ENCODE measurements at regions not wholly inside any gene's neighbourhood (a gene's known extent, or its start where the extent isn't known, plus 50 kb on each side); places are given as distances from the start of the nearest gene placed in this dataset.

- TF ChIP-seq, protein P1, sequence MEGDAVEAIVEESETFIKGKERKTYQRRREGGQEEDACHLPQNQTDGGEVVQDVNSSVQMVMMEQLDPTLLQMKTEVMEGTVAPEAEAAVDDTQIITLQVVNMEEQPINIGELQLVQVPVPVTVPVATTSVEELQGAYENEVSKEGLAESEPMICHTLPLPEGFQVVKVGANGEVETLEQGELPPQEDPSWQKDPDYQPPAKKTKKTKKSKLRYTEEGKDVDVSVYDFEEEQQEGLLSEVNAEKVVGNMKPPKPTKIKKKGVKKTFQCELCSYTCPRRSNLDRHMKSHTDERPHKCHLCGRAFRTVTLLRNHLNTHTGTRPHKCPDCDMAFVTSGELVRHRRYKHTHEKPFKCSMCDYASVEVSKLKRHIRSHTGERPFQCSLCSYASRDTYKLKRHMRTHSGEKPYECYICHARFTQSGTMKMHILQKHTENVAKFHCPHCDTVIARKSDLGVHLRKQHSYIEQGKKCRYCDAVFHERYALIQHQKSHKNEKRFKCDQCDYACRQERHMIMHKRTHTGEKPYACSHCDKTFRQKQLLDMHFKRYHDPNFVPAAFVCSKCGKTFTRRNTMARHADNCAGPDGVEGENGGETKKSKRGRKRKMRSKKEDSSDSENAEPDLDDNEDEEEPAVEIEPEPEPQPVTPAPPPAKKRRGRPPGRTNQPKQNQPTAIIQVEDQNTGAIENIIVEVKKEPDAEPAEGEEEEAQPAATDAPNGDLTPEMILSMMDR (IDR thresholded peaks at IDR 0.05) = no peak
- TF ChIP-seq POLR2AphosphoS5 (IDR thresholded peaks at IDR 0.05; ENCODE audit: low read depth, low read length) (no peak), TCF7L2 (IDR thresholded peaks at IDR 0.05; ENCODE audit: low read depth, low read length) (no peak), REST (IDR thresholded peaks at IDR 0.05; ENCODE audit: insufficient read depth in 1 of 2, low read depth in 2 of 2, low read length in 1 of 2) (no peak)
Observed at GRCh38 chr16:62933929-62934328, 897.7 kb upstream of the CDH8 start.
